ENCODE measurements at regions not wholly inside any gene's neighbourhood (a gene's known extent, or its start where the extent isn't known, plus 50 kb on each side); places are given as distances from the start of the nearest gene placed in this dataset.

- Histone ChIP-seq H3K4me3 (no peak overlapping the region), H3K27ac (replicated peaks) (no peak overlapping the region), H3K9me3 (replicated peaks) (no peaks in the 10 kb centered on the region), H3K4me1 (peaks cover 23% of the 10 kb centered on the region), H3K36me3 (no peaks in the 10 kb centered on the region), H3K27me3 (ENCODE audit: low read depth) (no peaks in the 10 kb centered on the region)
- no peak for TF ChIP-seq CTCF (IDR thresholded peaks at IDR 0.05; ENCODE audit: borderline replicate concordance)
- intact Hi-C loops (cut with micrococcal nuclease) = no loop called here
- DNase-seq = no peak
Measured at GRCh38 chr1:81232420-81232819, 568.3 kb upstream of the ADGRL2 start.

GRCh38 chr1:81231729-81232038 is 569.0 kb upstream of the ADGRL2 start:
- intact Hi-C loops (cut with micrococcal nuclease) = no loop called here
- TF ChIP-seq CTCF (IDR thresholded peaks at IDR 0.05; ENCODE audit: borderline replicate concordance) = no peak

GRCh38 chr1:81230983-81231728 is 569.6 kb upstream of the ADGRL2 start:
- Histone ChIP-seq H3K4me1 (peaks cover 22% of the 10 kb centered on the region), H3K4me3 (peak overlapping the region; percentile 16), H3K36me3 (no peaks in the 10 kb centered on the region), H3K9me3 (replicated peaks) (no peaks in the 10 kb centered on the region), H3K27me3 (ENCODE audit: low read depth) (no peaks in the 10 kb centered on the region), H3K27ac (replicated peaks) (no peak overlapping the region)
- intact Hi-C loops (cut with micrococcal nuclease) = no loop called here
- no peak for TF ChIP-seq CTCF (IDR thresholded peaks at IDR 0.05; ENCODE audit: borderline replicate concordance)
- DNase-seq = no peak

More at GRCh38 chr1:81231729-81232038, 569.0 kb upstream of the ADGRL2 start:
- H3K27ac ChIP-seq (replicated peaks) = no peak overlapping the region
- H3K36me3 ChIP-seq = no peaks in the 10 kb centered on the region
- H3K4me1 ChIP-seq = peaks cover 17% of the 10 kb centered on the region
- H3K4me3 ChIP-seq = peak overlapping the region; percentile 16
- H3K27me3 ChIP-seq (ENCODE audit: low read depth) = no peaks in the 10 kb centered on the region
- no peaks in the 10 kb centered on the region for H3K9me3 ChIP-seq (replicated peaks)
- no peak for DNase-seq

GRCh38 chr1:81228926-81229325 is 571.8 kb upstream of the ADGRL2 start:
- no peaks in the 10 kb centered on the region for H3K36me3 ChIP-seq
- no peak for DNase-seq
- H3K4me1 ChIP-seq = peaks cover 40% of the 10 kb centered on the region
- no peak overlapping the region for H3K27ac ChIP-seq (replicated peaks)
- intact Hi-C loops (cut with micrococcal nuclease) = no loop called here
- H3K9me3 ChIP-seq (replicated peaks) = no peaks in the 10 kb centered on the region
- H3K4me3 ChIP-seq = no peak overlapping the region
- H3K27me3 ChIP-seq (ENCODE audit: low read depth) = no peaks in the 10 kb centered on the region
- no peak for TF ChIP-seq CTCF (IDR thresholded peaks at IDR 0.05; ENCODE audit: borderline replicate concordance)

- Histone ChIP-seq H3K9me3 (replicated peaks) (no peaks in the 10 kb centered on the region), H3K4me1 (peaks cover 35% of the 10 kb centered on the region), H3K4me3 (no peak overlapping the region), H3K36me3 (no peaks in the 10 kb centered on the region), H3K27ac (replicated peaks) (peak overlapping the region; percentile 62), H3K27me3 (ENCODE audit: low read depth) (no peaks in the 10 kb centered on the region)
- DNase-seq = no peak
- no peak for TF ChIP-seq CTCF (IDR thresholded peaks at IDR 0.05; ENCODE audit: borderline replicate concordance)
- intact Hi-C loops (cut with micrococcal nuclease) = no loop called here
Measured at GRCh38 chr1:81226603-81226928, 574.2 kb upstream of the ADGRL2 start.
